ENCODE measurements at regions not wholly inside any gene's neighbourhood (a gene's known extent, or its start where the extent isn't known, plus 50 kb on each side); places are given as distances from the start of the nearest gene placed in this dataset.

GRCh38 chr12:25420116-25420515 lies 133.0 kb downstream of the LMNTD1 start:
- TF ChIP-seq BHLHE40 (IDR thresholded peaks at IDR 0.05; ENCODE audit: borderline replicate concordance) (no peak), L3MBTL2 (conservative IDR thresholded peaks at IDR 0.05) (no peak), TARDBP (IDR thresholded peaks at IDR 0.05) (no peak), FOXK2 (IDR thresholded peaks at IDR 0.05) (no peak), HDGF (IDR thresholded peaks at IDR 0.05; ENCODE audit: borderline replicate concordance) (no peak), FOXM1 (IDR thresholded peaks at IDR 0.05; ENCODE audit: borderline replicate concordance) (no peak), NFRKB (IDR thresholded peaks at IDR 0.05) (no peak), SP1 (IDR thresholded peaks at IDR 0.05) (no peak), FOXA1 (IDR thresholded peaks at IDR 0.05) (no peak), SUZ12 (IDR thresholded peaks at IDR 0.05) (no peak), ELF4 (IDR thresholded peaks at IDR 0.05) (no peak), CTBP1 (IDR thresholded peaks at IDR 0.05; ENCODE audit: borderline replicate concordance) (no peak), ARNT (IDR thresholded peaks at IDR 0.05) (no peak)
